ENCODE measurements at regions not wholly inside any gene's neighbourhood (a gene's known extent, or its start where the extent isn't known, plus 50 kb on each side); places are given as distances from the start of the nearest gene placed in this dataset.

DNA sequence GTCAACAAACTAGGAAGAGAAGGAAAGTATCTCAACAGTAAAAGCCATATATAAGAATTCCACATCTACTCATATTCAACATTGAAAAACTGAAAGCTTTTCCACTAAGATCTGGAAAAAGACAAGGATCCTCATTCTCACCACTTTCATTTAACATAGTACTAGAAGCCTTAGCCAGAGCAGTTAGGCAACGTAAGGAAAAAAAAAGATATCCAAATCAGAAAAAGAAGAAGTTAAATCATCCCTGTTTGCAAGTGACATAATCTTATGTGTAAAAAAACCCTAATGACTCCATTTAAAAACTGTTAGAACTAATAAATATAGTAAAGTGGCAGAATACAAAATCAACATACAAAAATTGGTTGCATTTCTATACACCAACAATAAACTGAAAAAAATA is 426.2 kb downstream of the BCAT1 start:
- Histone ChIP-seq H3K27ac (ENCODE audit: extremely low read length, insufficient read depth, low read length) (no peak overlapping the region), H3K79me2 (ENCODE audit: insufficient read depth, low read length) (no peaks in the 10 kb centered on the region), H3K36me3 (replicated peaks in 1 of 2; ENCODE audit: control insufficient read depth in 1 of 2, insufficient read depth in 2 of 2, low read length in 2 of 2) (no peaks in the 10 kb centered on the region), H3K4me3 (replicated peaks in 1 of 3; ENCODE audit: insufficient read depth in 1 of 3, low read depth in 2 of 3, low read length in 3 of 3) (no peak overlapping the region), H2AFZ (ENCODE audit: low read length) (no peak overlapping the region), H3K9me3 (ENCODE audit: low read length) (peaks cover 9% of the 10 kb centered on the region), H4K20me1 (ENCODE audit: insufficient read depth, low read length) (no peaks in the 10 kb centered on the region), H3K9ac (ENCODE audit: insufficient read depth, low read depth, low read length) (no peak overlapping the region), H3K4me1 (ENCODE audit: insufficient read depth, low read length) (no peaks in the 10 kb centered on the region), H3K4me2 (ENCODE audit: low read depth, low read length) (no peak overlapping the region), H3K27me3 (ENCODE audit: control insufficient read depth in 1 of 2, insufficient read depth in 2 of 2, low read length in 2 of 2) (no peaks in the 10 kb centered on the region)
- no TSS peak for BruUV-seq (replicated peaks)
- ChIA-PET POLR2A (no interaction called here), CTCF (ENCODE audit: low intra/inter-chr PET ratio, low total read pairs) (no interaction called here)
- intact Hi-C loops (cut with micrococcal nuclease; ENCODE audit: unreplicated experiment) = no loop called here
- 43% methylated on average over 1 of the region's 1 CpG for WGBS (ENCODE audit: low lambda C conversion rate)
- no peak for DNase-seq (ENCODE audit: low spot score)
- FAIRE-seq = no peak
- no peak for ATAC-seq
- TF ChIP-seq KMT2A (CRISPR knock-in tag; IDR thresholded peaks at IDR 0.05) (no peak), CHCHD3 (CRISPR knock-in tag; IDR thresholded peaks at IDR 0.05) (no peak), NFKBIZ (CRISPR knock-in tag; IDR thresholded peaks at IDR 0.05) (no peak), PHF20 (CRISPR knock-in tag; IDR thresholded peaks at IDR 0.05) (no peak), ZFYVE20 (CRISPR knock-in tag; IDR thresholded peaks at IDR 0.05; ENCODE audit: borderline replicate concordance, low read depth) (no peak)
- in situ Hi-C loops (cut with HindIII; ENCODE audit: extremely low pct_ligation_motif_present, low pct_unique_long_range_greater_than_20kb) = no loop called here

GRCh38 chr12:24519759-24520158 is 429.1 kb downstream of the BCAT1 start:
- CTCF ChIA-PET (ENCODE audit: low intra/inter-chr PET ratio, low total read pairs) = no interaction called here
- ATAC-seq (no peak), FAIRE-seq (no peak), DNase-seq (ENCODE audit: low spot score) (no peak)
- H3K9me3 ChIP-seq (ENCODE audit: low read length) = peaks cover 9% of the 10 kb centered on the region
- H3K4me3 ChIP-seq (replicated peaks in 1 of 3; ENCODE audit: insufficient read depth in 1 of 3, low read depth in 2 of 3, low read length in 3 of 3) = no peak overlapping the region
- H3K27ac ChIP-seq (ENCODE audit: extremely low read length, insufficient read depth, low read length) = no peak overlapping the region
- intact Hi-C loops (cut with micrococcal nuclease; ENCODE audit: unreplicated experiment) (no loop called here), in situ Hi-C loops (cut with HindIII; ENCODE audit: extremely low pct_ligation_motif_present, low pct_unique_long_range_greater_than_20kb) (no loop called here)
- H3K36me3 ChIP-seq (replicated peaks in 1 of 2; ENCODE audit: control insufficient read depth in 1 of 2, insufficient read depth in 2 of 2, low read length in 2 of 2) = no peaks in the 10 kb centered on the region
- no peaks in the 10 kb centered on the region for H3K27me3 ChIP-seq (ENCODE audit: control insufficient read depth in 1 of 2, insufficient read depth in 2 of 2, low read length in 2 of 2)
- POLR2A ChIA-PET = no interaction called here
- H3K4me2 ChIP-seq (ENCODE audit: low read depth, low read length) = no peak overlapping the region
- H4K20me1 ChIP-seq (ENCODE audit: insufficient read depth, low read length) = no peaks in the 10 kb centered on the region
- H2AFZ ChIP-seq (ENCODE audit: low read length) = no peak overlapping the region
- 71% methylated on average over 1 of the region's 1 CpG for WGBS (ENCODE audit: low lambda C conversion rate)
- TF ChIP-seq ZNF431 (CRISPR knock-in tag; IDR thresholded peaks at IDR 0.05; ENCODE audit: borderline replicate concordance, low read depth) (no peak), ZNF556 (CRISPR knock-in tag; IDR thresholded peaks at IDR 0.05; ENCODE audit: borderline replicate concordance) (no peak), ZNF839 (CRISPR knock-in tag; IDR thresholded peaks at IDR 0.05; ENCODE audit: borderline replicate concordance) (no peak)
- no peak overlapping the region for H3K9ac ChIP-seq (ENCODE audit: insufficient read depth, low read depth, low read length)
- H3K4me1 ChIP-seq (ENCODE audit: insufficient read depth, low read length) = no peaks in the 10 kb centered on the region
- H3K79me2 ChIP-seq (ENCODE audit: insufficient read depth, low read length) = no peaks in the 10 kb centered on the region
- BruUV-seq (replicated peaks) = no TSS peak

Data from HepG2 (cell line).